ENCODE measurements at regions not wholly inside any gene's neighbourhood (a gene's known extent, or its start where the extent isn't known, plus 50 kb on each side); places are given as distances from the start of the nearest gene placed in this dataset.

- no peak for ATAC-seq
- Histone ChIP-seq H3K4me3 (no peak overlapping the region), H3K4me1 (no peaks in the 10 kb centered on the region), H3K27me3 (no peaks in the 10 kb centered on the region), H3K36me3 (no peaks in the 10 kb centered on the region), H3K27ac (no peak overlapping the region), H3K9me3 (peaks cover 0 to 15% of the 10 kb centered on the region in 2 donors)
- DNase-seq = no peak
- intact Hi-C loops (cut with DNase I) = no loop called here
- no peak for TF ChIP-seq CTCF (IDR thresholded peaks at IDR 0.05)
These were observed 246.1 kb upstream of the PPP2R3A start for GRCh38 chr3:135719449-135719848.

- intact Hi-C loops (cut with DNase I) = no loop called here
- peaks cover 0 to 66% of the 10 kb centered on the region in 2 donors for H3K9me3 ChIP-seq
- TF ChIP-seq CTCF (IDR thresholded peaks at IDR 0.05) = no peak
- DNase-seq (no peak), ATAC-seq (no peak)
- H3K27me3 ChIP-seq = no peaks in the 10 kb centered on the region
- H3K27ac ChIP-seq = no peak overlapping the region
- no peaks in the 10 kb centered on the region for H3K36me3 ChIP-seq
- no peaks in the 10 kb centered on the region for H3K4me1 ChIP-seq
- no peak overlapping the region for H3K4me3 ChIP-seq
These were observed 237.4 kb upstream of the PPP2R3A start for GRCh38 chr3:135728007-135728721.

- no peak for TF ChIP-seq CTCF (IDR thresholded peaks at IDR 0.05)
- no peaks in the 10 kb centered on the region for H3K27me3 ChIP-seq
- DNase-seq (no peak), ATAC-seq (no peak)
- no peak overlapping the region for H3K27ac ChIP-seq
- H3K36me3 ChIP-seq = no peaks in the 10 kb centered on the region
- H3K4me1 ChIP-seq = no peaks in the 10 kb centered on the region
- H3K4me3 ChIP-seq = no peak overlapping the region
- intact Hi-C loops (cut with DNase I) = no loop called here
- peaks cover 0 to 46% of the 10 kb centered on the region in 2 donors for H3K9me3 ChIP-seq
These were observed 234.0 kb upstream of the PPP2R3A start for GRCh38 chr3:135731546-135731945.

- Histone ChIP-seq H3K27me3 (no peaks in the 10 kb centered on the region), H3K4me1 (no peaks in the 10 kb centered on the region), H3K27ac (no peak overlapping the region), H3K9me3 (peaks cover 0 to 34% of the 10 kb centered on the region in 2 donors), H3K4me3 (no peak overlapping the region), H3K36me3 (no peaks in the 10 kb centered on the region)
- no peak for ATAC-seq
- no peak for TF ChIP-seq CTCF (IDR thresholded peaks at IDR 0.05)
- intact Hi-C loops (cut with DNase I) = no loop called here
- DNase-seq = no peak
These were observed 228.8 kb upstream of the PPP2R3A start for GRCh38 chr3:135736740-135737139.

GRCh38 chr3:135739779-135740178, 225.7 kb upstream of the PPP2R3A start:
- ATAC-seq (no peak), DNase-seq (no peak)
- H3K36me3 ChIP-seq = no peaks in the 10 kb centered on the region
- intact Hi-C loops (cut with DNase I) = no loop called here
- no peak overlapping the region for H3K4me3 ChIP-seq
- no peaks in the 10 kb centered on the region for H3K4me1 ChIP-seq
- no peak for TF ChIP-seq CTCF (IDR thresholded peaks at IDR 0.05)
- peaks cover 0 to 30% of the 10 kb centered on the region in 2 donors for H3K9me3 ChIP-seq
- no peak overlapping the region for H3K27ac ChIP-seq
- no peaks in the 10 kb centered on the region for H3K27me3 ChIP-seq
